GM18868 (cell line): ENCODE measurements at regions not wholly inside any gene's neighbourhood (a gene's known extent, or its start where the extent isn't known, plus 50 kb on each side); places are given as distances from the start of the nearest gene placed in this dataset.

Source experiments
- ATAC-seq: cut with Tn5 transposase; IDR thresholded peaks from one replicate; pipeline ENCODE4 v1.9.1; 2021; ENCODE audit warnings: mild to moderate bottlenecking, moderate library complexity; ENCODE audit not compliant: unreplicated experiment

DNA sequence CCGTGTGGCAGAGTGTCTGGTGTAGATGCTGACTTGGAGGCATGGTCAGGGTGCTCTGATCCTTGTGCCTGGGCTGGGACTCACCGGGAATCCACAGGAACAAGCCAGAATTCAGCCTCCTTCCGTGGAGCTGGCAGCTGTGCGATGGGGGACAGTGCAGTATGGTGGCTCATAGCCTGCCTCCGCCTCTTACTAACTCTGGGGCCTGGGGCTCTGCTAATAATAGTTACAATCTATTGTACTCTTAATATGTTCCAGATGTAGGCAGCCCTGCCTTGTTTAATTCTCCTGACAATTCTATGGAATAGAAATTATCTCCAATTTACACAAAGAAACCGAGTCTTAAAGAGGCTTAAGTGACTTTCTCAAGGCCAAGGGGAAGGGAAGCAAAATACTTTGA is 77.6 kb downstream of the PCDH1 start:
- ATAC-seq = no peak

DNA sequence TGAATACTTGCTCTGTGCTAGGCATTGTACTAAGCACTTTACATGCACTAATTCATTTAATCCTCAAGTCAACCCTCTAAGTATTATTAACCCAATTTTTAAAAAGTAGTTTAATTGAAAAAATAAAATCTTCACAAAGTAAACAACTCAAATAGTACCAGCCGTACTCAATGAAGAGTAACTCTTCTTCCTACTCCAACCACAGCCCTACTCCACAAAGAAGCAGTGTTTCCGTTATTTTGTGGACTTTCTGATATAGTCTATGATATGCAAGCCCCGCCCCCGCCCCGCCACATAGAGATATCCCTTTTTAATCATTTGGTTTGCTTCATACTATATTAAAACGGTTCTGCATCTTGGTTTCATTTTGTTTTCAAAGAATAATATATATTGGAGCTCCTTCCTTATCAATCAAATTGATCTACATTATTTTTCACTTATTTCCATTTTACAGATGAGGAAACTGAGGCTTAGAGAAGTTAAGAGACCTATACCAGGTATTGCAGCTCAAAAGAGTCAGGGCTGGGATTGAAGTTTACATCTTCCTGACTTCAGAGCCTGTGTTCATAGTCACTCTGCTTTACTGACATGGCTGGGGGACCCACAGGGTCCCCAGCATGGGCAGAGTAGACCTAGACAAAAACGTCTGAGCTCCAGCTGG is 78.6 kb downstream of the PCDH1 start:
- no peak for ATAC-seq

GRCh38 chr5:141797425-141797824 is 80.8 kb downstream of the PCDH1 start:
- ATAC-seq = no peak

- no peak for ATAC-seq
These were observed 82.8 kb downstream of the PCDH1 start for GRCh38 chr5:141795421-141795820.

GRCh38 chr5:141793881-141794280 is 84.3 kb downstream of the PCDH1 start:
- no peak for ATAC-seq

GRCh38 chr5:141793403-141793802 is 84.8 kb downstream of the PCDH1 start:
- no peak for ATAC-seq

DNA sequence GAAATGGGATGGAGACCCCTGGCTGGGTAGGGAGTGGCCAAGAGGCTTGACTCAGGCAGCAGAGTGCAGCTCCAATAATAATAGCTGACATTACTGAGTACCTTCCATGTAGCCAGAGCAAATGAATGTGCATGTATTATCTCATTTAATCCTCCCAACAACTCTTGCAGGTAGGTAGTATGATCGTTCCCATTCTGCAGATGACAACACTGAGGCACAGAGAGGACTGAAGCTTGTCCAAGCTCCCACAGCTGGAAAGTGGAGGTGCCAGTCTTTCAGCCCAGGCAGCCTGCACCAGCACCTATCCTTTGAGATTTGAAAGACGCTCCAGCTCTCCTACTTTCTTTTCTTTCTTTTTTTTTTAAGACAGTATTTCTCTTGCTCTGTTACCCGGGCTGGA is 87.6 kb downstream of the PCDH1 start:
- ATAC-seq = no peak

GRCh38 chr5:141789330-141789729 is 88.9 kb downstream of the PCDH1 start:
- no peak for ATAC-seq

DNA sequence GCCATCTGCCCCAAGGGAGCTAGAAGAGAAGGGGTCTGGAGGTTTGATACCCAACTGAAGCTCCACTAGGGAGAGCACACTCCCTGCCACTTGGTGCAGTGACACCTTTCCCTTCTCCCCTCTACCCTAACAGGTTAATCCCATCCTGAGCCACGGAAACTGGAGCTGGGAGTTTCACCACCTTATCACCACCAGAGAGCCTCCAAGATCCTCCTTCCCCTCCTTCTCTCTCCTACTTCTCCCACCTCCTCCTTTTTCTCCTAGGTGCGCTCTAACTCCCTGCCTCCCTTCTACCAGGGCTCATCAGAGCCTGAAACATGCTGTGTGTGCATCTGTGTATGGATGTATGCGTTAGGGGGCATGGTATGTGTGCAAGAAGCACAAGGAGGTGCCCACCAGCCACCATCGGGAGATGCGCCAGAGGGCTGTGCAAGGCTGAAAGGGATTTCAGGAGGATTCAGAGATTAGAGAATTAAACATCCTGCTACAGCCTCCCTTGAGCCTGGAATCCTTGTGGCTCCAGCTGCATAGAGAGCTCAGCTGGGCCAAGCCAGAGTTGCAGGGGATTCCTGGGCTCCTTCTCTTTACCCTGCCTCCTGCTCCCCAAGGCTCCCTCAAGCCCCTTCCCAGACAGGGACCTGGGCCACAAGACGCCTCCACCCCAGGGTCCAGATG is 89.8 kb downstream of the PCDH1 start:
- no peak for ATAC-seq

DNA sequence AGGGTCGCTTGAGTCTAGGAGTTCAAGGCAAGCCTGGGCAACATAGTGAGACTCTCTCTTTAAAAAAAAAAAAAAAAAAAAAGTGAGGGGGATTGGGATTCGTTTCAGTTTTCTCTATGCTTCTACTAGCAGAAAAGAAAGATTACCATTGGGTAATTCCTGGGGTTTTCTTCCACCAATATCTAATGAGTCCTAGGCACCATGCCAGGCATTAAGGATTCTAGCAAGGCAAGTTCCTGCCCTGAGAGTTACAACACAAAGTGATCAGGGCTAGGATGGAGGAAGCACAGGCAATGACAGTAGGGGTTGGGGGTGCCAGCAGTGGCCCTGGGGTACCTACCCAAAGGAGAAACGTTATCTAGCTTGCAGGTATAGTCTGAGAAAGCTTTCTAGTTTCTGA is 90.8 kb downstream of the PCDH1 start:
- no peak for ATAC-seq

GRCh38 chr5:141786700-141787099 is 91.5 kb downstream of the PCDH1 start:
- ATAC-seq = no peak

GRCh38 chr5:141785711-141786110 is 92.5 kb downstream of the PCDH1 start:
- ATAC-seq = no peak

DNA sequence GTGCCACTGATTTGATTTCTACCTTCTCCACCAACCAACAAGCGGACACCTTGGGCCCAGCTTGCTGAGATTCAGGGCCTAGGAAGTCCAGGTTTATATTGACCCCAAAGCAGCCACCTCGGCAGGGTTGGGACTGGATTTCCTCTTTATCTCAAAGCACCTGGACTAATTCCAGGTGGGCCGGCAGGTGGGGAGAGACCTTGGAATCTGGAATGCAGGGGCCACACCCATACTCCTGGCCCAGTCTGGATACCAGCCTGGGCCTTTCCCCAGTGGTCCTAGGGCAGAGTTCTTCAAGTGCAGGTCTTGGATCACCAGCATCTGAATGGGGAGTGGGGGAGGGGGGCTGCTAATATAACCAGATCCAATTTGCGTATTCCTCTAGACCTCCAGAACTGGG is 93.1 kb downstream of the PCDH1 start:
- ATAC-seq = no peak

GRCh38 chr5:141784529-141784928 is 93.7 kb downstream of the PCDH1 start:
- no peak for ATAC-seq

DNA sequence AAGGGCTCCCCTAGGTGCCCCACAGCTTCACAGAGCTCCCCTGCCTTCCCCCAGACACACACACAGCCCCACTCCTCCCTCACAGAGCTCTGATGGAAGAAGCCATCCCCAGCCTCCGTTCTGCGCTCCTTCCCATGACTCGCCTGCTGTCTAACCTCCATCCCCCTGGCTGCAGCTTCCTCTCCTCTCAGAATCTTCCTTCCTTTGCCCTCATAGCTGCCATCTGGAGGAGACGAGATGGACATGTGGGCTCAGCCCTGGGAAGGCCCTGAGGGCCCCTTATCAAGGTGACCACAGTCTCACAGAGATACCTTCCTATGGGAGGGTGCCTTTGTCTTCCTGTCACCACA is 94.3 kb downstream of the PCDH1 start:
- ATAC-seq = no peak

DNA sequence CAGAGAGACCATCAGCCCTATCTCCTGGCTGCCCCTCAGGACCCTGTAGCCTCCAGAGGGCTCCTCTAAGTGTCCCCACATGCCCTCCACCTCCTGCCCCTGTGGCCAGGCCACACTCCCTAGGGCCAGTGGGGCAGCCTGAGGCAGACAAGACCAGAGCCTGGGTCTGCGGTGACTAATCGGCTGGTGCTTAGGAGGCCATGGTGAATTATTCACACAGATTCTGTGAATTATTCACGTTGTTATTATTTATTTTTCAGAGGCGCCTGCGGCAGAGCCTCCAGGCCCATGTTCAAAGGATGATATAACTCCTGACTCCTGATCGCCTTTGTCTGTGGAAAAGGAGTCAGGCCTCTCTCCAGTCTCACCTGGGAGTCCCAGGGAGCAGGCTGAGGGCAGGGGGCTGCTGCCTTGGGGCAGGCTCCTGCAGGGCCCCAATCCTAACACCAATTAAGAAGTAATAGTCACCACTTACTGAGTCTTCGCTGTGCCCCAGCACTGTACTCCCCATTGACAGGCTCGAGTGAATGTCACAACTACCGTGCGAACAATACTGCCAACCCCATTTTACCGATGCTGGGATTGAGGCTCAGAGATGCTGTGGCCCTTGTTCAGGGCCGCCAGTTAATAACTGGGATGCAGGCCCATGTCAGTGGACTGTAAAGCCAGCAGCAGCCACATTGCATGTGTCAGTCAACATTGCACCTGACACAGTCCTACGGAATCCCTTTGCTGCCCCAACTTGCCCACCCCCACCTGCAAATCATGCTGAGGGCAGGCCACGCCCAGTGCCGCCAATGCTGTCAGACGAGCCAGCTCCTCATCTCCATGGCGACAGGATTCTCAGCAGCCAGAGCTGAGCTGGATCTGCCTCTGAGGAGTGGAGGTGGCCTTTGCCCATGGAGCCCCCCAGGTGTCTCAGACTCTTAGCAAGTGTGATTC is 94.9 kb downstream of the PCDH1 start:
- ATAC-seq = no peak

DNA sequence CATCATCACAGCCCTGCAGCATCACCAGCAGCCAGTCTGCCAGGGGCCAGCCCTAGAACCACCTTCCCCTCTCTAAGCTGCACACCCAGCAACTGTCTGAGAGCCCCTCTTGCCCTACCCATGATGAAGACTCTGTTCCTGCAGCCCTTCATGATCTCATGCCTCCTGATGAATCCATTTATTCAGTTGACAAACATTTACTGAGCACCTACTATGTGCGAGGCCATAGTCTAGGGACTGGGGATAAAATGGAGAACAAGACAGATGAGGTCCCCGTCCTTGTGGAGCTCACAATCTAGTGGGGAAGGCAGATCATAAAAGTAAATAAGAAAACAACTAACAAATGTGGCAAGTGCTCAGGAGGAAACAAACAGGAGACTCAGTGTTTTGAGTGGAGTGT is 96.3 kb downstream of the PCDH1 start:
- ATAC-seq = no peak

- ATAC-seq = no peak
These were observed 97.0 kb downstream of the PCDH1 start for GRCh38 chr5:141780952-141781781.

- no peak for ATAC-seq
These were observed 97.8 kb downstream of the PCDH1 start for GRCh38 chr5:141780240-141780951.

DNA sequence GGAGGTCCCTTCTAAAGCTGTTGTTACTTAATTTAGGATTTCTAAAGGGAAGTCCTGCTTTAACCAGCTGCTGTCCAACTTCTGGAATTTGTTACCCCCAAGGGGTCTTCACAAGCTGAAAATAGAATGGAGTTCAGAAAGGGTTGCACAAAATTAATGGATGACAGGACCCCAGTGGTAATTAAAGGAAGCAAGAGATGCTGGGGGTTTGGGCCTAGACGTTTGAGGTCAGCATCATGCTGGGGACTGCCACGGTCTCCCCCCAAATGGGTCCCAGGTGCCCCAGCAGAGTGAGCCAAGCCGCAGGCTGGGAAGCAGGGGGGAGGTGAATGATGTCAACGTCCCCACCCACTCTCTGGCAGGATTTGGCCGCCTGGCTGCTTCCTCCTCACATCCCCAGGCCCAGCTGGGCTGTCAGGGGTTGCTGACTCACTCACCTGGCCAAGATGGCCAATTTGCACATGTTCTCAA is 97.5 kb upstream of the ARAP3 start:
- peak; percentile 38 for ATAC-seq
